OCI-LY1 (cell line): ENCODE measurements at regions not wholly inside any gene's neighbourhood (a gene's known extent, or its start where the extent isn't known, plus 50 kb on each side); places are given as distances from the start of the nearest gene placed in this dataset.

Experiments used
- H2AFZ ChIP-seq: fragments of 200-600 bp; sonication (generic), shearing (Covaris generic); 2 replicates; pipeline ENCODE4 v1.6.0; 2014; ENCODE audit warnings: antibody characterized with exemption, mild to moderate bottlenecking, low read length
- H3F3A ChIP-seq: fragments of 200-600 bp; sonication (generic), shearing (Covaris generic); 2 replicates; pipeline ENCODE4 v1.6.0; 2014; ENCODE audit warnings: mild to moderate bottlenecking, antibody characterized with exemption, low read length, moderate library complexity; ENCODE audit not compliant: insufficient read depth
- H3K27ac ChIP-seq: fragments of 200-600 bp; sonication (generic); 2 replicates; pipeline ENCODE4 v1.5.1; 2014; ENCODE audit warnings: low read length, mixed run types, mild to moderate bottlenecking, low read depth; ENCODE audit not compliant: poor library complexity, severe bottlenecking
- H3K27me3 ChIP-seq: fragments of 200-600 bp; sonication (generic); 2 replicates; pipeline ENCODE4 v1.6.0; 2014; ENCODE audit warnings: antibody characterized with exemption, mild to moderate bottlenecking, low read length, moderate library complexity; ENCODE audit not compliant: insufficient read depth
- H3K36me3 ChIP-seq: fragments of 200-600 bp; sonication (generic); 2 replicates; pipeline ENCODE4 v1.6.1; 2014; ENCODE audit warnings: mild to moderate bottlenecking, antibody characterized with exemption, low read length, moderate library complexity, mixed read lengths; ENCODE audit not compliant: insufficient read depth
- H3K4me1 ChIP-seq: fragments of 200-600 bp; sonication (generic); 2 replicates; pipeline ENCODE4 v1.5.1; 2014; ENCODE audit warnings: mild to moderate bottlenecking, low read length, moderate library complexity; ENCODE audit not compliant: insufficient read depth, severe bottlenecking
- H3K4me2 ChIP-seq: fragments of 200-600 bp; sonication (generic), shearing (Covaris generic); 2 replicates; pipeline ENCODE4 v1.6.1; 2014; ENCODE audit warnings: low read length
- H3K4me3 ChIP-seq: fragments of 200-600 bp; sonication (generic); 2 replicates; pipeline ENCODE4 v1.5.1; 2014; ENCODE audit warnings: low read length, low read depth, mild to moderate bottlenecking, mixed read lengths; ENCODE audit not compliant: poor library complexity, severe bottlenecking
- H3K79me2 ChIP-seq: fragments of 200-600 bp; shearing (Covaris generic); 2 replicates; pipeline ENCODE4 v1.6.1; 2016; ENCODE audit warnings: mixed run types, low read length, mixed read lengths; ENCODE audit not compliant: insufficient read depth
- H3K9ac ChIP-seq: fragments of 200-600 bp; sonication (generic), shearing (Covaris generic); 2 replicates; pipeline ENCODE4 v1.6.1; 2014; ENCODE audit warnings: mild to moderate bottlenecking, low read length, mixed read lengths
- H3K9me2 ChIP-seq: fragments of 200-600 bp; sonication (generic), shearing (Covaris generic); 2 replicates; pipeline ENCODE4 v1.6.1; 2014; ENCODE audit warnings: low read depth, mild to moderate bottlenecking, low read length, mixed read lengths
- H3K9me3 ChIP-seq: fragments of 200-600 bp; shearing (Covaris generic); 2 replicates; pipeline ENCODE4 v1.6.1; 2014; ENCODE audit warnings: low read length, mixed read lengths
- H4K20me1 ChIP-seq: fragments of 200-600 bp; sonication (generic), shearing (Covaris generic); 2 replicates; pipeline ENCODE4 v1.6.0; 2016; ENCODE audit warnings: mild to moderate bottlenecking, low read length; ENCODE audit not compliant: insufficient read depth
- EZH2 ChIP-seq: fragments of 200-600 bp; sonication (generic), shearing (Covaris generic); IDR thresholded peaks from 2 replicates; pipeline ENCODE4 v1.8.0; 2017; ENCODE audit warnings: borderline replicate concordance, mixed run types, mild to moderate bottlenecking, antibody characterized with exemption, low read length, moderate library complexity, mixed read lengths
- TF ChIP-seq, protein P1 (sequence below): fragments of 200-600 bp; sonication (generic), shearing (Covaris generic); IDR thresholded peaks from 2 replicates; pipeline ENCODE4 v1.5.1; 2017; ENCODE audit warnings: mild to moderate bottlenecking, antibody characterized with exemption, low read length, moderate library complexity, mixed read lengths

DNA sequence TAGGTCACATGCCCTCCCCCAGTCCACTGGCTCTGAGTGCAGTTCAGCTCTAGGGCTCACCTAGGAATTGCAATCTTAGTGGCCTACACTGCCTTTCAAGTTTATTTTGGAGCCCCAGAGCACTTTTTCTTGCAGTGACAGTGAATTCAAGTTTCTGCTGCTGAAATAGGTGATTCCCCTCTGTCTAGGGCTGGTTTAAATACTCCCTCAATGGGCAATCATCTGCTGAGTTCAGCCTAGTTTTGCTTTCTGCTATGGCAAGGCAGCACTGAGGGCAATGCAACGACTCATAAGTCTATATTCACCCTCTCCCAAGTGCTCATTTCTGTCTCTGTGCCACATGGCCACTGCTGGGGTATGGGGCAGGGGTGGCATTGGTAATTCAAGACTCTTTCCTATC, 472.6 kb upstream of the RGS18 start:
- H3K9ac ChIP-seq, result no peak overlapping the region
- H3K4me1 ChIP-seq, result no peaks in the 10 kb centered on the region
- no peaks in the 10 kb centered on the region for H3F3A ChIP-seq
- H3K27me3 ChIP-seq, result no peaks in the 10 kb centered on the region
- no peaks in the 10 kb centered on the region for H3K79me2 ChIP-seq
- no peaks in the 10 kb centered on the region for H3K9me2 ChIP-seq
- H3K4me3 ChIP-seq, result no peak overlapping the region
- no peak overlapping the region for H3K4me2 ChIP-seq
- no peak overlapping the region for H3K27ac ChIP-seq
- no peaks in the 10 kb centered on the region for H3K9me3 ChIP-seq
- H2AFZ ChIP-seq, result no peak overlapping the region
- no peak for TF ChIP-seq EZH2
- TF ChIP-seq, protein P1, sequence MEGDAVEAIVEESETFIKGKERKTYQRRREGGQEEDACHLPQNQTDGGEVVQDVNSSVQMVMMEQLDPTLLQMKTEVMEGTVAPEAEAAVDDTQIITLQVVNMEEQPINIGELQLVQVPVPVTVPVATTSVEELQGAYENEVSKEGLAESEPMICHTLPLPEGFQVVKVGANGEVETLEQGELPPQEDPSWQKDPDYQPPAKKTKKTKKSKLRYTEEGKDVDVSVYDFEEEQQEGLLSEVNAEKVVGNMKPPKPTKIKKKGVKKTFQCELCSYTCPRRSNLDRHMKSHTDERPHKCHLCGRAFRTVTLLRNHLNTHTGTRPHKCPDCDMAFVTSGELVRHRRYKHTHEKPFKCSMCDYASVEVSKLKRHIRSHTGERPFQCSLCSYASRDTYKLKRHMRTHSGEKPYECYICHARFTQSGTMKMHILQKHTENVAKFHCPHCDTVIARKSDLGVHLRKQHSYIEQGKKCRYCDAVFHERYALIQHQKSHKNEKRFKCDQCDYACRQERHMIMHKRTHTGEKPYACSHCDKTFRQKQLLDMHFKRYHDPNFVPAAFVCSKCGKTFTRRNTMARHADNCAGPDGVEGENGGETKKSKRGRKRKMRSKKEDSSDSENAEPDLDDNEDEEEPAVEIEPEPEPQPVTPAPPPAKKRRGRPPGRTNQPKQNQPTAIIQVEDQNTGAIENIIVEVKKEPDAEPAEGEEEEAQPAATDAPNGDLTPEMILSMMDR, result no peak
- H3K36me3 ChIP-seq, result no peaks in the 10 kb centered on the region
- H4K20me1 ChIP-seq, result no peaks in the 10 kb centered on the region

DNA sequence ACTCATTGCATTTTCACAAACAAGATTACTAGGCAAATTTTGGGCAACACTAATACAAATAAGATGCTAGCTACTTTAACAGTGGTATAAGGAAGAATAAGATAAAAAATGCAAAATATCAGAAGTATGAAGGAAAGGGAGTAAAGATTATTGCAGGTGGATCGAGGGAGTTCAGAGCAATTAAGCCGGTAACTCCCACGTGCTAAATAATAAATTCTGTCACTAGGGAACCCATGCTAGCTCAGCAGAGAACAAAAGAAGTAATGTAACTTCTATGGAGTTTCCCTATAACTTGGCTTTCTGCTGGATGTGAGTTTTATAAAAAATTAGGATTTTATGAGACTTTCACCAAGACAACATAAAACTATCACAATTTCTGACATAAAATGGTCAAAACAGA, 470.5 kb upstream of the RGS18 start:
- TF ChIP-seq, protein P1, result no peak
- TF ChIP-seq EZH2, result no peak
- H2AFZ ChIP-seq, result no peak overlapping the region
- no peaks in the 10 kb centered on the region for H3K36me3 ChIP-seq
- no peak overlapping the region for H3K27ac ChIP-seq
- H3K9ac ChIP-seq, result no peak overlapping the region
- no peaks in the 10 kb centered on the region for H4K20me1 ChIP-seq
- no peaks in the 10 kb centered on the region for H3K9me3 ChIP-seq
- no peaks in the 10 kb centered on the region for H3K9me2 ChIP-seq
- H3F3A ChIP-seq, result no peaks in the 10 kb centered on the region
- no peaks in the 10 kb centered on the region for H3K27me3 ChIP-seq
- H3K4me1 ChIP-seq, result no peaks in the 10 kb centered on the region
- H3K79me2 ChIP-seq, result no peaks in the 10 kb centered on the region
- H3K4me3 ChIP-seq, result no peak overlapping the region
- no peak overlapping the region for H3K4me2 ChIP-seq

DNA sequence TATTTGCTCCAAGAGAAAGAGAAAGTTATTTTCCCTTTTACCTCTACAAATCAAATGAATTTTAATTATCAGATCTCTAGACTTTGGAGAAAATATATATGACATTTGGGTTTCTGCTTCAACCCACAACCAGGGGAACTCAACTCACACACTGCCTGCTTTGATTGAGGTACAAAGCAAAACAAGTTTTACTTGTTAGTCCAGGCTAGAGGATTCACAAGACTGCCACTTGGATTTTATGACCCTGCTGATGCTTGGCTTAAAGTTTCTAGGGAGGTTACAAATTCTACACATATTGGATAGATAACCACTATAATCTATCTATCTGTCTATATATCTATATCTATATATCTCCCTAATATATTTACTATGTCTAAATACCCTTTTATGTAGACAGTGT, 467.3 kb upstream of the RGS18 start:
- Histone ChIP-seq H3K9ac (no peak overlapping the region), H3K4me1 (no peaks in the 10 kb centered on the region)

More for the DNA sequence above, 467.3 kb upstream of the RGS18 start:
- no peaks in the 10 kb centered on the region for H3K79me2 ChIP-seq
- no peaks in the 10 kb centered on the region for H3F3A ChIP-seq
- TF ChIP-seq EZH2, result no peak
- TF ChIP-seq, protein P1, result no peak
- H3K27ac ChIP-seq, result no peak overlapping the region
- no peaks in the 10 kb centered on the region for H3K9me3 ChIP-seq
- no peak overlapping the region for H3K4me3 ChIP-seq
- H3K9me2 ChIP-seq, result no peaks in the 10 kb centered on the region
- no peaks in the 10 kb centered on the region for H4K20me1 ChIP-seq
- H3K36me3 ChIP-seq, result no peaks in the 10 kb centered on the region
- H2AFZ ChIP-seq, result no peak overlapping the region
- H3K27me3 ChIP-seq, result no peaks in the 10 kb centered on the region
- H3K4me2 ChIP-seq, result no peak overlapping the region
